NCI-H82 (cell line): ENCODE measurements at regions not wholly inside any gene's neighbourhood (a gene's known extent, or its start where the extent isn't known, plus 50 kb on each side); places are given as distances from the start of the nearest gene placed in this dataset.

Experiments
- DNase-seq: peaks from one replicate; lab custom pipeline; 2025; lab: John Stamatoyannopoulos, UW

DNA sequence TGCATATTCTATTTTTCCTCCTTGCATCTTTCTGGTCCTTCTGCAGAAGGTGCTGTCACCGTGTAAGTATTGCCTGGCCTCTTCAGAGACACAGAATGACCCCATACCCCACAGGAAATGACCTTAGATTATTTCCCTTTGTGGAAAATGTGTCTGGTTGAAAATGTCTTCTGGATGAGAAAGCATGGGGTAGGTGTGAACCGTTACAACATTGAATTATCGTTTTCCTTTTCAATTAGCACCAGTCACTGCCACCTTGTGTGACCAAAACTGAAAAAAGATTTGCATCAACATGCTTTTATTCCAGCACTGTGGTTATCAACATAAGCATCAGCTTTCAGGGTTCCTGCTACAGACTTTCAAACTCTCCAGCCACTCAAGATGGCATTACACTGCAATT, 58.0 kb upstream of the CELF2 start:
- DNase-seq, result no peak

DNA sequence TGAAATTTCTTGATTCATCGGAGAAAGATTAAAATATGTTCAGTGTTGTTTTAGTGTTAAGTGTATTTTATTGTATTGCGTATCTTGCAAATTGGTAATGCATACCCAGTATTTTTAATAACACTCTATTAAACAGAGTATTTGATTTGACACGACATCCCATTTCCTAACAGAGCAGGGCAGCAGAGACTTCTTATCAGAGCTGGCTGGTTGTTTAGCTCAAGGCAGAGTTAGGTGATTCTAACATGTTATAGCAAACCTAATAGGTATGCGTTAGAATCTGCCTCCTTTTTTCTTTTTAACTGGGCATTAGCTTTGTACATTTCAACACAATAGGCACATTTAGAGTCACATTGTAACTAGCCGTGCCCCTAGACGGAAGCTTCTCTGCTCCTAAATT, 57.1 kb upstream of the CELF2 start:
- no peak for DNase-seq

DNA sequence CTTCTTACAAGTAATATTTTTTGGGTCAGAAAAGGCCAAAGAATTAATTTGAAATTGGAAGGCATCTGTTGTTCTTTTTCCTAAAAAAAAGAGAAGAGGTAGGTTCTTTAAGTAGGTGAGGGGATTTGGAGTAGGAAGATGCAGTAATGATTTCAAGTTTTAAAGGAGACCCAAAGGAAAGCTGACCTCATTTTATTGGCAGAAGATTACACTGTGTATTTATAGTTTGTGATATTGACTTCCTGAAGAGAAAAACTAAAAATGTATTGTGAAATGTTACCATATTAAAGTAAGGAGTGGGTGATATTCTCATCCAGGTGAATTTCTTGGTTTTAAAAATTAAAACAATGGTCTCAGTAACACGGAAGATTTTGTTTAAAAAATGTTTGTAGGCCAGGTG, 56.6 kb upstream of the CELF2 start:
- DNase-seq, result no peak

DNA sequence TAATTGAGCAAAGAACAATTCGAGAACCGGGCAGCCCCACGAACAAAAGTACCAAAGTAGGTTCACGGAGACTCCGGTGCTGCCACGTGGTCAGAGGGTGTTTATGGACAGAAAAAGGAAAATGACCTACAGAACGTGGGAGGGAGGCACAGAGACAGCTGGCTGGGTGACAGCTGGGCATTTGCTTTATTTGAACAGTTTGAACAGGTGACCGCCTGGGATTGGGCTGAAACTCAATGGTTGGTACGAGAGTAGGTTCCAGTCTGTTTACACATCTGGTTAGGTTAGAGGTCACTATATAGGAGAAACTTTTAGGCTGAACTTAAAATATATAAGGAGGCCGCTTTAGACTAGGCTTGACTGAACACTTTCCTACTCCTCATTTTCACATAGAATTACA, 50.6 kb upstream of the CELF2 start:
- no peak for DNase-seq

DNA sequence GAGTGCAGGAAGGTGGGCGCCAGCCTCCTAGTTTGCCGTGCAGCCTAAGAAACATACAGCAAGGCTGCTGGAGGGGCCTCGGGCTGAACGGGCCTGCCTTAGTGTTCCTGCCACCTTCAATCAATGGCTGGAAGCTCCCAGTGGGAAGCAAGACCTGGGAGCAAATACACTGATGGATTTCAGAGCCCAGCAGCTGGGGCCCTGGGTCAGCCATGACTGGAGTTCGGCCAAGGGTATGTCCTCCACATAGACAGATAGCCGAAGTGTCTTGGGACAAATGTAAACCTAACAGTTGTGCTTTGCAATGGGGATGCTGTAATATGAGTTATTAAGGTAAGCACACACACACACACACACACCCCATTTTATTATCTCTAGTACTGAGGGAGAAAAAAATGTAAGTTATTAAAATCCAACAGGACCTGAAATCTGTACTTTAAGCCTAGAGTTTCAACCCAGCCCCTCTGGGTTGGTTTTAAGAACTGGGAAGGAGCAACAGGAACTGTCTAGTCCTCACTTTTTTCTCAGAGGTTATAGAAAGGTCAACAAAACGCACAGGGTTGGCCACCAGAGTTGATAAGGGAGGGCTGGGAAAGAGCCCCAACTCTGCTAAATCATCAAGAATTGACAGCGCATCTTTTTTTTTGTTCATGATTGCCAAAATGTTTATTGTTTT, 50.0 kb upstream of the CELF2 start:
- DNase-seq, result no peak
